T-helper 17 cell (primary cell): ENCODE measurements at regions not wholly inside any gene's neighbourhood (a gene's known extent, or its start where the extent isn't known, plus 50 kb on each side); places are given as distances from the start of the nearest gene placed in this dataset.
"Not testable (repeated sequence)": the region's sequence is repeated elsewhere in the genome, so short reads cannot be mapped to it uniquely, and the experiment has no call there.

Source experiments
- ATAC-seq: fragments of 150-1000 bp; cut with Tn5 transposase; 2 replicates; pipeline ENCODE4 v1.10.0; 2021; ENCODE audit warnings: mild to moderate bottlenecking, moderate library complexity
- DNase-seq, 3 donors: peaks; one replicate each; pipeline versions ENCODE4 v3.0.0 to v3.0.0-alpha.2; 2020 to 2021
- H3K9me3 ChIP-seq: one replicate; pipeline ENCODE4 v1.7.0; 2013; ENCODE audit warnings: low read length, mild to moderate bottlenecking; ENCODE audit not compliant: control insufficient read depth, poor library complexity, severe bottlenecking
- H3K27ac Mint-ChIP-seq: one replicate; pipeline ENCODE4 v1.8.0; 2022; ENCODE audit warnings: mild to moderate bottlenecking, moderate library complexity, mixed read lengths
- H3K27me3 Mint-ChIP-seq: one replicate; pipeline ENCODE4 v1.8.0; 2022; ENCODE audit warnings: mixed read lengths
- H3K36me3 Mint-ChIP-seq: one replicate; pipeline ENCODE4 v1.8.0; 2022; ENCODE audit warnings: low read depth, mixed read lengths
- H3K4me1 Mint-ChIP-seq: one replicate; pipeline ENCODE4 v1.8.0; 2022; ENCODE audit warnings: mild to moderate bottlenecking, mixed read lengths
- H3K4me3 Mint-ChIP-seq: one replicate; pipeline ENCODE4 v1.8.0; 2022; ENCODE audit warnings: mild to moderate bottlenecking, moderate library complexity, mixed read lengths

DNA sequence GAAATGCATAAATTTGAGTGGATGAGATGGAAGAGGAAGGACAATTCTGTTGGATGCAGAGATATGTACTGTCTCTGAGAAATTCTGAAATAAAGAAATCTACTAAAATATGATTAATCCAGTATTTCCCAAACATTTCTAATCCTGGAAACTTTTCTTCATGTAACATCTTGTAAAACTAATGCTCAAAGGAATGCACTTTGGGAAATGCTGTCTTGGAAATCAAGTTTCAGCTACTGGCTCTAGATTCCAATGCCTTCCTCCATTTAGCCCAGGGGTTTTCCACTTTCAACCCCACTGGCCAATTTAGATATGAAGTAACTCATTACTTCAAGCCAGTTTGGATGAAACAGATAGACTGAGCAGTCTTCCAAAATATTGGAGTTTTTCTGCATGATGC lies 355.1 kb downstream of the TXNL1 start:
- H3K4me3 Mint-ChIP-seq, result no peak overlapping the region
- no peaks in the 10 kb centered on the region for H3K9me3 ChIP-seq
- no peaks in the 10 kb centered on the region for H3K36me3 Mint-ChIP-seq
- DNase-seq (no peak), ATAC-seq (no peak)
- H3K27me3 Mint-ChIP-seq, result no peaks in the 10 kb centered on the region
- H3K4me1 Mint-ChIP-seq, result no peaks in the 10 kb centered on the region
- no peak overlapping the region for H3K27ac Mint-ChIP-seq

DNA sequence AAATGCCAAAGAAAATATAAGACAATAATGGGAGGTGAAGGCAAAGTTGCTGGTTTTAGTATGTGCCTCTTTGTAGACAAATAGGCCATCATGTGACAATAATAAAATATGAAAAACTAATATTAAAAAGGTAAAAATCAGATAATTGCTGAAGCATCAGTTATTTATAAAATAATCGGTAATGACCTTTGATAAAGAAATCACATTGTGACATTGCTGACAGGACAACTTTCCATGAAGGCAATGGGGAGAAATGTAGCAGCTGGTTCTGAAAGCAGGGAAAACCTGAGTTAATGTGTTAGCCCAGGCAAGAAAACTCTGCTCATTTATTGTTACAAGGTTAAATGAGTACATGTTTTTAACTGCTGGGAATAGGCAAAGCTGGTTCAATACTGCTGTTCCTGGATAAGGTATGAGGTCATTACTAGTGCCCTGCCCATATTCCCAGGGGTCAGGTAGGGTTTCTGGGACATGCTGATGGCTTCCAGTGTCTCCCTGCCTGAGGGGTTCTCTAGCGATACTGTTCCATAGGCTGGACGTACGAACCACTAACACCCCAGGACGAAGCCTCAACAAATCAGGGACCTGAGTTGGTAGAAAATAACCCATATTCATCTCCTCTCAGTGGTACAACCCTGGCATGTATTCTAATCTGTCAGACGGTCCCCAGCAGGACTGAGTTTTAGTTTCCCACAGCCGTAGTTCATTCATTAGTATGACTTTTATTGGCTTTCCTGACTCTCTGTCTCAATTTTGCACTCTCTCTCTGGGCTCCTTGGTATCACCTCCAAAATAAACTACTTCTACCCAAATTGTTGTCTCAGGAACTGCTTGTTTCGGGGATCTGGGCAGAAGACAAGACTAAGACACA lies 355.9 kb downstream of the TXNL1 start:
- Mint-ChIP-seq H3K4me1 (no peaks in the 10 kb centered on the region), H3K36me3 (no peaks in the 10 kb centered on the region)
- no peak for ATAC-seq

DNA sequence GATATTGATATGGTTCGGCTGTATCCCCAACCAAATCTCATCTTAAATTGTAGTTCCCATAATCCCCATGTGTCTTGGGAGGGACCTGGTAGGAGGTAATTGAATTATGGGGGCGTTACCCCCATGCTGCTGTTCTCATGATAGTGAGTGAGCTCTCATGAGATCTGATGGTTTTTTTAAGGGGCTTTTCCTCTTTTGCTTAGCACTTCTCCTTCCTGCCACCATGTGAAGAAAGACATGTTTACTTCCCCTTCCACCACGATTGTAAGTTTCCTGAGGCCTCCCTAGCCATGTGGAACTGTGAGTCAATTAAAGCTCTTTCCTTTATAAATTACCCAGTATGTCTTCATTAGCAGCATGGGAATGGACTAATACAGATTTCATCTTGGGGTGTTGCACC lies 358.6 kb downstream of the TXNL1 start:
- not testable (repeated sequence) for DNase-seq, ATAC-seq, H3K4me1 Mint-ChIP-seq, H3K36me3 Mint-ChIP-seq, H3K27me3 Mint-ChIP-seq, H3K4me3 Mint-ChIP-seq, H3K27ac Mint-ChIP-seq, H3K9me3 ChIP-seq

More for the DNA sequence above, 355.9 kb downstream of the TXNL1 start:
- Mint-ChIP-seq H3K27me3 (no peaks in the 10 kb centered on the region), H3K27ac (no peak overlapping the region), H3K4me3 (no peak overlapping the region)
- no peak for DNase-seq
- H3K9me3 ChIP-seq, result no peaks in the 10 kb centered on the region

DNA sequence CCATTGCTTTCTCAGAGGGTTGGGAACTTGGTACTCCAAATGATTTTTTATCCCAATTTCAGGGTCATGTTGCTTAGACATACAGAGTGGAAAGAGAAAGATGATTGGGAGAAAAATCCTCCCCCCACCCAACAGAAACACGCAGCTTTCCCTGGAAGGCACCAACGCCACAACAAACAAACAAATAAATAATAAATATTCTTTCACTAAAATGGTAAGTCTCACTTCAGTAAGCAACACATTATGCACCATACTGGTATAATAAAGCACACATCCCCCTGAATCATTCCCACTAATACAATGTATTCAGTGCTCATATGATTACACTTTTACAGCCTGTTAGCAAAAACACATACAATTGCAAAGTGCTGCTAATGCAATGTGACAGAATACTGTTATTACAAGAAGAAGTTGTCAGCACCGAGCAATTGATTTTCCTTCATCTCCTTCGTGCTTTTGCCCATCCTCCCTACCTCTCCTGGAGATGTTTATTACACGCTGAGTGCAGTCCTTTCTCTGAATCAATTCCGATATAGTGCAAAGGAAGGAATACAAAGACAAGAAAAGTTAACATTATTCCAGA lies 359.9 kb downstream of the TXNL1 start:
- H3K9me3 ChIP-seq, result no peaks in the 10 kb centered on the region
- no peak for DNase-seq
- no peaks in the 10 kb centered on the region for H3K27me3 Mint-ChIP-seq
- no peak overlapping the region for H3K27ac Mint-ChIP-seq
- no peaks in the 10 kb centered on the region for H3K4me1 Mint-ChIP-seq
- H3K36me3 Mint-ChIP-seq, result no peaks in the 10 kb centered on the region
- H3K4me3 Mint-ChIP-seq, result no peak overlapping the region
- no peak for ATAC-seq

DNA sequence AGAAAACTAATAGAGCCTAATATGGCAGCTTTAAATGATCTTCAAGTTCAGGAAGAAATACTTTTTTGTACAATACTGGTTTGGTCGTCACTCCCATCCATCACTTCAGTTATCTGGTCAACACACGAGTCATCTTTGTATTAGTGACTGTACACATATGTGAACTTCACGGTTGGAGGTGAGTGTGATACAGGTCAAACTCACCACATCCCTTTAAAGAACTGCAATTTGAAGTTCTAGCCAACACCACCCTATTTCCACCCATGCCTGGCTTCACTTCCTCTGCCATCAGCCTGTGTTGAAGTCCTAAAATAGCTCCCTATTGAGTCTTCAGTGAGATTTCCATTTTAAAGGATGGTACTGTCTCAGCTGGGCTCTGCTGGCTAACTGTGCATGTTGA lies 361.9 kb downstream of the TXNL1 start:
- no peak for ATAC-seq
- H3K27me3 Mint-ChIP-seq, result no peaks in the 10 kb centered on the region

DNA sequence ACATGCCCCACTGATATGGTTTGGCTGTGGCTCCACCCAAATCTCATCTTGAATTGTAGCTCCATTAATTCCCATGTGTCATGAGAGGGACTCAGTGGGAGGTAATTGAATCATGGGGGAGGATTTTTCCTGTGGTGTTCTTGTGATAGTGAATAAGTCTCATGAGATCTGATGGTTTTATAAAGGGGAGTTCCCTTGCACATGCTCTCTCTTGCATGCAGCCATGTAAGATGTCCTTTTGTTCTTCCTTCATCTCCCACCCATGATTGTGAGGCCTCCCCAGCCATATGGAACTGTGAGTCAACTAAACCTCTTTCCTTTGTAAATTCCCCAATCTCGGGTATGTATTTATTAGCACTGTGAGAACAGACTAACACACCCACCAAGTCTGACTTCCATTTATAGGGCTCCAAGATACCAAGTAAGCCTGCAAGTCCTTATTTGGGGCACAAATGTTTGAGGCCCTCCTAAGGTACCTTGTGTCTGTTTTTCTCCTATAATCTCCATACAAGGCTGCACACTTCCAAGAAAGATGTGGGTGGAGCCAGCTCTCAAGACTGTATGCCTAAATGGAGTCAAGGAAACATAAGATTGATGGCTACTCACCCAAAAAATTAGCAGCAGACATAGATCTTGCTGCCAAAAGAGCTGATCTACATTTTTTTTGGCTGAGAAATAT lies 364.7 kb downstream of the TXNL1 start:
- no peak for DNase-seq
- no peaks in the 10 kb centered on the region for H3K9me3 ChIP-seq
- no peak for ATAC-seq
- Mint-ChIP-seq H3K27me3 (no peaks in the 10 kb centered on the region), H3K27ac (no peak overlapping the region), H3K36me3 (no peaks in the 10 kb centered on the region), H3K4me3 (no peak overlapping the region), H3K4me1 (no peaks in the 10 kb centered on the region)

More for the DNA sequence above, 361.9 kb downstream of the TXNL1 start:
- no peaks in the 10 kb centered on the region for H3K36me3 Mint-ChIP-seq
- no peak overlapping the region for H3K4me3 Mint-ChIP-seq
- H3K9me3 ChIP-seq, result no peaks in the 10 kb centered on the region
- no peak overlapping the region for H3K27ac Mint-ChIP-seq
- no peaks in the 10 kb centered on the region for H3K4me1 Mint-ChIP-seq
- DNase-seq, result no peak

DNA sequence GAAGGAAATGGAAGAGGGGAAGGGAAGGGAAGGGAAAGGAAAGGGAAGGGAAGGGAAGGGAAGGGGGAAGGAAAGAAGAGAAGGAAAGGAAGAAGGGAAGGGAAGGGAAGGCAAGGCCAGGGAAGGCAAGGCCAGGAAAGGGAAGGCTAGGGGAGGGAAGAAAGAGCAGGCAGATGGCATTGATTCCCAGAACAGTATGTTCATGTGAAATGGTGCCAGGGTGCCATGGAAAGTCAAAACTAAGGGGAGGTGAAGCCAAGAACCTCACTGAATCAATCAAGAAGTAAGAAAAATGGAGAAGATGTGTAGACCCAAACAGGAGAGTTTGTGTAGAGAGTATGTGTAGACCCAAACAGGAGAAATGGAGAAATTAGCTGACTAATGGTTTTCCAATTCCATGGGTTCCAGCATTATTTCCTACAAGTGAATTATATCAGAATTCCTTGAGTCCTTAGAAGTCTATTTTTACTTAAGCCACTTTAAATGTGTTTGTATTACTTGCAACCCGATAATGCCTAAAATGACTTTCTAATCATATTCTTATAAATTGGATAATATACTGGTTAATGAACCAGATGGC lies 367.6 kb downstream of the TXNL1 start:
- ATAC-seq (no peak), DNase-seq (no peak)
- no peak overlapping the region for H3K4me3 Mint-ChIP-seq
- peaks cover 5% of the 10 kb centered on the region for H3K27me3 Mint-ChIP-seq
- H3K4me1 Mint-ChIP-seq, result no peaks in the 10 kb centered on the region
- no peak overlapping the region for H3K27ac Mint-ChIP-seq
- no peaks in the 10 kb centered on the region for H3K36me3 Mint-ChIP-seq
- no peaks in the 10 kb centered on the region for H3K9me3 ChIP-seq

DNA sequence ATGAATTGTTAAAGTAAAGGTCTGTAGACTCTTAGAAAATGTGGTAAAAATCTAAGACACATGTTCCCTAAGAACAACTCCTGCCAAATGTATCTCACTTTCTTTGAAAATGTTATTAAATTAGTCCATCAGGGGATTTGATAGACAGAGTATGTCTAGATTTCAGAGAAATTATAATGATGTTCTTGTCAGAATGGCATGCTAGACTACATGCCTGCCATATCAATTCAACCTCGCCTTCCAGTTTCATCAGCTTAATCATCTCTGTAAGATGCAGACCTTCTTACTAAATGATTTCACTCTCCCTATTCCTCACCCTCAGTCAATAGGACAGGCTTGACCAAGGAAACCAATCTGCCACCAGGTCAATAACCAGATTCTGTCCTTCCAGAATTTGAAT lies 368.4 kb downstream of the TXNL1 start:
- H3K4me1 Mint-ChIP-seq, result no peaks in the 10 kb centered on the region
- no peak for DNase-seq

DNA sequence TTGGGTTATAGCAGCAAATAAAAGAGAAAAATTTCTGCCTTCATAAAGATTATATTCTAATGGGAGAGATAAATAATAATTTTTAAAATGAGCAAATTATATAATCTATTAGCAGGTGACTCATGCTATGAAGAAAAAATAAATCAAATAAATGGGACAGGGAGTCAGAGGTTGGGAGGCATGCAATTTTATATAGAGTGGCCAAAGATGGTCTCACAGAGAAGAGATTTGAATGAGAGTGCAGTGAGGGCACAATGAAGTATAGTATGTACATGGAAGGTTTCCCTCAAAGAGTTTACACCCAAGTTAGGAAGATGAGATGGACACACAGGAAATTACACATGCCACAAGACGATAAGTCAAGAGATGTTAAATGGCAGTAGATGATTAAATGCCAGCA lies 369.4 kb downstream of the TXNL1 start:
- Mint-ChIP-seq H3K36me3 (no peaks in the 10 kb centered on the region), H3K27ac (no peak overlapping the region), H3K4me1 (no peaks in the 10 kb centered on the region), H3K27me3 (peaks cover 5% of the 10 kb centered on the region), H3K4me3 (no peak overlapping the region)
- ATAC-seq, result no peak
- H3K9me3 ChIP-seq, result no peaks in the 10 kb centered on the region
- DNase-seq, result no peak

More for the DNA sequence above, 368.4 kb downstream of the TXNL1 start:
- Mint-ChIP-seq H3K27ac (no peak overlapping the region), H3K27me3 (peaks cover 5% of the 10 kb centered on the region), H3K36me3 (no peaks in the 10 kb centered on the region), H3K4me3 (no peak overlapping the region)
- no peaks in the 10 kb centered on the region for H3K9me3 ChIP-seq
- ATAC-seq, result no peak

DNA sequence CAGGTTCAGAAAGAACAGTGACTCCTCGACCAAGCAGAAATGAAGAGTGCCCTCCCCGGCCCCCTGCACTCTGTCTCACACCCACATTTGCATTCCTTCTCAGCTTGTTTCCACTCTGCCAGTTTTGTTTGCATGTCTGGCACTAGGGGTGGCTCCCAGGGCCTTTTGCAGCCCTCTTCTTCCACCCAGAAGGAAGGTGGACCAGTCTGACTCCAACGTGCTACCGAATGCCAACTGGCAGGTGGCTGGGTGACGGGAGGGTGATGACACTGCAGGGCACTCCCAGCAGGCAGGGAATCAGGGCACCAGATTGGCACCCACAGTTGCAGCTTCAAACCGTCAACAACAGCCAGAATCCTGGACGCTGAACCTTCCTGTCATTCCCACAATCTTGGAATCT lies 371.1 kb downstream of the TXNL1 start:
- Mint-ChIP-seq H3K27ac (no peak overlapping the region), H3K36me3 (no peaks in the 10 kb centered on the region), H3K4me3 (no peak overlapping the region), H3K27me3 (peaks cover 5% of the 10 kb centered on the region), H3K4me1 (no peaks in the 10 kb centered on the region)
- DNase-seq, result no peak
- ATAC-seq, result no peak
- H3K9me3 ChIP-seq, result no peaks in the 10 kb centered on the region

DNA sequence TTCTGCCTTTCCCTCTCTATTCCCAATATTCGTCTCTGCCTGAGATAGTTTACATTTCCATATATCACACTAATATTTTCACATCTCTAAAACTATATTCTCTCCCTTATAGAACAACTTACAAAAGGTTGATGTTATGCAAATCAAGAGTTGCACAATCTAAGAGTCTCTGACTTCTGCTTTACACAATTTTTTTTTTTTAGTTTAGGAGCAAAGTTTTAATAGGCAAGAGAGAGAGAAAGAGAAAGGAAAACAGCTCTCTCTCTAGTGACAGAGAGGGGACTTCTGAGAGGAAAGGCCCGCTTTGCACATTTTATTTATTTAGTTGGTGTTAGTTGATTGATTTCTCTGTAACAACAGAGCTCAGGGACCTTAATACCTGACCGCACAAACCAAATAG lies 380.2 kb downstream of the TXNL1 start:
- DNase-seq, result no peak
- ATAC-seq, result no peak
- H3K27ac Mint-ChIP-seq, result no peak overlapping the region
- H3K4me1 Mint-ChIP-seq, result no peaks in the 10 kb centered on the region
- H3K27me3 Mint-ChIP-seq, result no peaks in the 10 kb centered on the region
- no peaks in the 10 kb centered on the region for H3K36me3 Mint-ChIP-seq
- no peak overlapping the region for H3K4me3 Mint-ChIP-seq
- H3K9me3 ChIP-seq, result no peaks in the 10 kb centered on the region

DNA sequence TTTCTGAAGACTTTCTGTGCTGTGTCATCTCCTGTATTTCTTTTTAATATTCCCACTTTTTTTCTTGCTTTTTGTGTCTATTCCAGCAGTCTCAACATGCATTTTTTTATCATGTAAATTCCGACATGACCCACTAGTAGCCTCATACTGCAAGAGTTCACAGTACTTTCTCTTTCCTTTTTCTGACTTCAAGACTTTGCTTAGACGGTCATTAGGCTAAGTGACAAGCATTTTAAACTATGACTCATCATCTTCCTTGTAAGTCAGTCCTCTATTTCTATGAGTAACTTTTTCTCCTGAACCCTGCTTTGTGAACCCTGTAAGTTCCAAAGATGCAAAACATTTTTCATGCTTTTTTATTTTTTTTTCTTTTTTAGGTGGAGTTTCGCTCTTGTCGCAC lies 381.2 kb downstream of the TXNL1 start:
- ATAC-seq (no peak), DNase-seq (no peak)
- Mint-ChIP-seq H3K36me3 (no peaks in the 10 kb centered on the region), H3K4me1 (no peaks in the 10 kb centered on the region), H3K27me3 (no peaks in the 10 kb centered on the region), H3K27ac (no peak overlapping the region), H3K4me3 (no peak overlapping the region)
- no peaks in the 10 kb centered on the region for H3K9me3 ChIP-seq

DNA sequence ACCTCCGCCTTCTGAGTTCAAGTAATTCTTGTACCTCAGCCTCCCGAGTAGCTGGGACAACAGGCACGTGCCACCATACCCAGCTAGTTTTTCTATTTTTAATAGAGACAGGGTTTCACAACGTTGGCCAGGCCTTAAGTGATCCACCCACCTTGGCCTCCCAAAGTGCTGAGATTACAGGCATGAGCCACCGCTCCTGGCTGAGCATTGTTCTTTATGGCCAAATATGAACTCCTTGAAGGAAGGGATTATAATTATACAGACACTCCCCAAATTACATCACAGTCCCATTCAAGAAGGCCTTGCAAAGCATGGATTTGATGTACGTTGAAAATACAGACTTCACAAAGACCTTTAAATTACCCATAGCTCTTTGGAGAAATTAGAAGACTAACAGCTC lies 381.7 kb downstream of the TXNL1 start:
- Mint-ChIP-seq H3K36me3 (no peaks in the 10 kb centered on the region), H3K4me3 (no peak overlapping the region), H3K27me3 (no peaks in the 10 kb centered on the region), H3K27ac (no peak overlapping the region), H3K4me1 (no peaks in the 10 kb centered on the region)
- DNase-seq (no peak), ATAC-seq (no peak)
- H3K9me3 ChIP-seq, result no peaks in the 10 kb centered on the region
